Mammary epithelial cell (primary cell): ENCODE measurements at regions not wholly inside any gene's neighbourhood (a gene's known extent, or its start where the extent isn't known, plus 50 kb on each side); places are given as distances from the start of the nearest gene placed in this dataset.

Experiments used
- CTCF ChIP-seq, 2 donors: IDR thresholded peaks in 1 of 2; conservative IDR thresholded peaks in 1 of 2; 2 replicates each; pipeline ENCODE4 v1.5.1; 2011 to 2012; ENCODE audit warnings: inconsistent platforms in 2 of 2, low read length in 2 of 2, mild to moderate bottlenecking in 2 of 2, control low read depth in 1 of 2, low read depth in 1 of 2; ENCODE audit not compliant: insufficient read depth in 1 of 2; ENCODE audit errors: extremely low read depth in 1 of 2
- EZH2 ChIP-seq: IDR thresholded peaks from 2 replicates; pipeline ENCODE4 v1.6.1; 2012; ENCODE audit warnings: low read length, inconsistent platforms, borderline replicate concordance

DNA sequence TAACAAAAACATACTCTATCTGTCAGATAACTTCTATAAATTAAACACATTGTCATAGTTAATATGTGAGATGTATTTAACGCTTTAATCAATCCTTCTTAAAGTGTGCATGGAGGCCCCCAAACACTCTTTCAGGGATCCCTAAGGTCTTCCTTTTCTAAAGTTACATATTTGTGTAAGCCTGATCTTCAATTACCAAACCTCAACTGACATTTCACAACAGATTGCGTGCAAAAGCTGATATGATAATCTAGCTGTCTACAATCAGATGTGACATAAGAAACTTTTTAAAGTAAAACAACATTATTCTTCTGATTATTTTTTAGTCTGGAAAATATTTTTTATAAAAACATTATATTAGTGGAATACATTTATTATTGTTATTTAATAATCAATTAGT is 1850.4 kb downstream of the OLFM4 start:
- TF ChIP-seq CTCF (conservative IDR thresholded peaks at IDR 0.05 in 1 of 2, IDR thresholded peaks at IDR 0.05 in 1 of 2; ENCODE audit: extremely low read depth in 1 of 2, insufficient read depth in 1 of 2, low read depth in 1 of 2, low read length in 2 of 2) = no peak
- no peak for TF ChIP-seq EZH2
